NCI-H82 treated with DMSO at 0.1 percent for 48 hours (cell line): ENCODE measurements at regions not wholly inside any gene's neighbourhood (a gene's known extent, or its start where the extent isn't known, plus 50 kb on each side); places are given as distances from the start of the nearest gene placed in this dataset.
"Not testable (repeated sequence)": the region's sequence is repeated elsewhere in the genome, so short reads cannot be mapped to it uniquely, and the experiment has no call there.

Source experiments
- DNase-seq: peaks from one replicate; lab custom pipeline; 2025; ENCODE audit not compliant: unreplicated experiment; lab: John Stamatoyannopoulos, UW

DNA sequence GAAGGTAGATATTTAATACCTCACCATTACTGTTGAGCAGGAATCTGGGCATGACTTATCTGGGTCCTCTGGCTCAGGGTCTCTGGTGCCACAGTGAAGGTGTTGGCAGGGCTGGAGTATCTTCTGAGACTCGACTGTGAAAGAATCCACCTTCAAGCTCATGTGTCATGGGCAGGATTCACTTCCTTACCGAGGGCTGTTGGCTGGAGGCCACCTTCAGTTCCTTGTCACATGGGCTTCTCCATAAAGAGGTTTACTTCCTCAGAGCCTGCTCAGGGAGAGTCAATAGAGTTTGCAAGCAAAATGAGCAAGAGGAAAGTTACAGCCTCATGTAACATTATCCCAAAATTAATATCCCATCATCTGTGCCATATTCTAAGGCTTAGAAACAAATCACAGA is 459.5 kb downstream of the NR2F2 start:
- no peak for DNase-seq

DNA sequence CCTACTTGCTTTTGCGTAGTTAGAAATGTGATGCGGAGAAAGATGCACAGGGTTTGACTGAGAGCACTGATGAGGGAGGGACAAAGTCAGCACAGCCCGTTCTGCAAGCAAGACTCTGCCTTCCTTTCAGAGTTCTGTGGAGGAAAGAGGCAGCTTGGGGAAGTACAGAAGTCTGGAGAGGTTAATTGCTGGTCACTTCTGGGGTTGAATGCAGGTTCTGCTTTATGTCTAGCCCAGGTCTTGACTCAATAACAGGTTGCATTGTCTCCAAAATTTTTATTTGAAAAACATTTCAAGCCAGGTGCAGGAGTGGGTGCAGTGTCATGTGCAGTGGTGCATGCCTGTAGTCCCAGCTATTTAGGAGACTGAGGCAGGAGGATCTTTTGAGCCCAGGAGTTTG is 461.7 kb downstream of the NR2F2 start:
- no peak for DNase-seq

DNA sequence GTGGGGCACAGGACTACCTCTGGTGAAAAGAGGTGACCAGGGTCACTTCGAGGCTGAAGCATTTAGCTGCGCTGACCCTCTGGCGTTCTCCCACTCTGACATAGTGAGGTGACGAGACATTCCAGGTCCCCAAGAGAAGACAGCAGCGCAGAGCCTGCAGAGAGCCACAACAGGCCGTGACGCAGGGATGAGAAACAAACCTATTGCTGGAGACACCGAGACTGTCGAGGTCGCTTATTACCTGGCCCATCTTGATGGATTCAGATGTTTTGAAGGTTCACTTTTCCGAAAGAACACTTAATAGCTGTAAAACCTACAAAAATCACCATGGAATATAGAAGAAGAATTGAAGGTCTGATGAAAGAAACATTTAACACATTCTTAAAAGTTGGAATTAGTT is 466.3 kb downstream of the NR2F2 start:
- DNase-seq = no peak

DNA sequence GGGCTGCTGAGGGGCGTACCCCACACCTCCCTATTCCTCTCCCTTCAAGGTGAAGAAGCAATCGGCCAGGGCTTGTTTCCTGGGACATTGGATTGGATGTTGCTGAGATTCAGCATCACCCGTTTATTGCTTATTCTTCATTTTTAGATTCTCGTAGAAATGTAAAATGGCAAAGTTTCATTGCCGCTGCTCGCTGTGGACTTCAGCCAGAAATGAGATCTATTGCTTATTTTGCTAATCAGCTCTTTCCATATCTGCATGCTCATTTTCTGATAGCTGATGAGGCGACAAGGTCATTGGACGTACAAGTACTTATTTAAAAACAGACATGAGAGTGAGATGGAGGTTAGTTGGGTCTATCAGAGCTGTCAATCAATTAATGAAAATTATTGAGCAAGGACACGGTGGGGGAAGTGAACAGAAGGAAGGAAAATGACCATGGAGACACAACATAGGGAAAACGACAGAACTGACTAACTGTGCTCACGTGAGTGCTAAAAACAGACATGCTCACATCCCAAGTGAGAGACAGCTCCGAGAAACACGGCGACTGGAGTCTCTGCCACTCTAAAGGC is 471.2 kb downstream of the NR2F2 start:
- no peak for DNase-seq

DNA sequence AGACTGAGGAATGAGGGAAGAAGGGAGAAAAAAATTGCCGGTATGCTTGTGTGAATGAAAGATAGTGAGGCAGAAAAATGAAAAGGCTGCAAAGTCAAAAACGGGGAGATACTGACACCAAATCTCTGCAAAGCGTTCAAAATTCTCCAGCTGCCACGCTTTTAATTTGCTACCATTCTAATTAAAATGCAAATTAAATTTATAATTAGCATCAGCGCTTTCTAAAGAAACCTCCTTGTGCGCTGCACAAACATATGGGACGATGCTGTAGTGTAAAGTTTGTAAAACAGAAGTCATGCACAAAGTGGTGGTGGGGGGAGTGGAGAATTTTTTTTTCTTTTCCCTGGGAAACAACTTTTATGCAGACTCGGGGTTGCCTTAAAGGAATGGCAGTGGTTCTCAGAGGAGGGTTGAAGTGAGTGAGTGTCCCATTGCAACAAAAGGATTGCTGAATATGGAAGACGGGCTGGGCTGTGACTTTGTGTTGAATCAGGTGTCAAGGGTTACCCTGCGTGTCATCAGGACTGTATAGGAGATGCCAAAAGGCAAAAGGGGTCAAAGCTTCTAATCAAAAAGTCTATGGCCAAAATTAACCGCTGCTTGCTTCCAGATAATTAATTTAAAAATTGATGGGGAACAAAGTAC is 472.2 kb downstream of the NR2F2 start:
- DNase-seq = no peak

DNA sequence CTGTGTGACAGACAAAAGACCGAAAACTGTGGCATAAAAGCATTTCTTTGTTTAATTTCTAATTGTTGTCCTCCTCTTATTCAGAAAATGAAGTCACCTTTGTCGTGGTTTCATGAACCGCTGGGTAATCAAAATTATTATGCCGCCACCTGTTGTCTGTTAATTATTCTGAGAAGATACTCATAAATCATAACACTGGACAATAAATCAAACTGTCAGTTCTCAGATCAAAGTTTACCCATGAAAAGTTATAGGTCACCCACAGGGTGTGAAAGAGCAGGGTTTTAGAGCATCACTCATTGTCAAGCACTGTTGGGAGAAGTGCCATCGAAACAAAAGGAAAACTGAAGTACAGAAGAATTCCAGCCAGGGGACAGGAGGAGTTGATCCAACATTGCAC is 474.3 kb downstream of the NR2F2 start:
- DNase-seq = no peak

DNA sequence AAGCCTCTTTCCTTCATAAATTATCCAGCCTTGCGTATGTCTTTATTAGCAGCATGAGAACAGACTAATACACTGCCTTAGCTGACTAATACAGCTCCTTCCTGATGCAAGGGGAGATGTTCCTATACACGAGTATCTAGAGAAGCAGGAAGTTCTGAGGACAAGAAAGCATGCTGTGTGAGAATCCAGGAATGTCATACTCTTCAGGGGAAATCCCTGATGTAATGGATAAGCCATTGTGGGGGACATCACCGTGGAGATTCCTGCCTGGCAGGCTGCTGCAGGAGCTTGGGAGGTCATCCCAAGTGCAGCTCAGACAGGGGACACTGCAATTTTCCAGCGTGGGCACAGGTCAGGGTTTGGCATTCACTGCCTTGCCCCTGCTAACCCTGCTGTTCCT is 476.9 kb downstream of the NR2F2 start:
- DNase-seq = no peak

DNA sequence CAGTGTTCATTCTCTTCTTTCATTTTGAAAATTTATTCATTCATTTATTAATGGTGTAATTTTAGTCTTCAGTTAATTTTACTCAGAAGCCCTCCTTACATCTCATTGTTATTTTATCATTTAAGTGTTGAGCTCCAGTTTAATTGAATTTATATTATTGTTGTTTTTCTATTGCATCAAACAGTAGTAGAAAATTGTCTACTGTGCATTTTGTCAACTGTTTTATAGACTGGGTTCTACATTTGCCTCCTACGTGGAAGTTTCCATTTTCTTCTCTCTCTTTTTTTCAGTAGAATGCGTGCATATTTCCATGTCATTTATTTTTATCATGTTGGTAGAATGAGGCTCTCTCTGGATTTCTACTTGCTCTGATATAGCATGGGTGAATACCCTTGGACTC is 487.4 kb downstream of the NR2F2 start:
- no peak for DNase-seq

DNA sequence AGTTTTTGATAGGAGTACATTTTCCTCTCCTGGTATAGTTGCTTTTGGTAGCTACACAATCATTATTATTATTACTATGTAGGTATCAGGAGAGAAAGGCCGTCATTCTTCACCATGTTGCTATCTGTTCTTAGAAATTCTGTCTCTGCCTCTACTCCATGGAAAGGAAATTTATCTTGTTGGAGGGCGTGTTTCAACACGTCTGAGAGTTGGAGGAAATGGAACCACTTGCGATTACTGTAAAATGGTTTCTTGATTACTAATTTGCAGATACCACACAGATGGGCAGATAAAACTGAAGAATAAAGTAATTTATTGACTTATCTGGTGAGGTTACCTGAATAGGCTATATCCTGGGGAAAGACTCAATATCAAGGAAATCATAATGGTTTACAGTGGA is 488.4 kb downstream of the NR2F2 start:
- DNase-seq = no peak

DNA sequence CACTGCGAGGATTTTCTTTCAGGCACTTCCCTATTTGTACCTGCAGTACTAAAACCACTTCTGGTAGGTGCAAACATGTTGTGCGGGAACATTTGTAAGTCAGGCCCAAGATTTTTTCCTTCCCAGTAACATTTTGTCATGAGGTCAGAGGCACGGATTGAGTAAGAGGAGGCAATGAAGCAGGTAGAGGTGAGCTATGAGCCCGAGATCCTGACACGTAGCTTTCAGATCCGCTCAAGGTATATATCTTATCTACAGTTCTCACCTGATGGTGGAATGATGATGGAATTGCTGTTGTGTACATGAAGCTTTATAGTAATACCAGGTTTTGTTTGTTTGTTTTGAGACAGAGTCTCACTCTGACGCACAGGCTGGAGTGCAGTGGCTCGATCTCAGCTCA is 497.5 kb downstream of the NR2F2 start:
- DNase-seq = no peak

DNA sequence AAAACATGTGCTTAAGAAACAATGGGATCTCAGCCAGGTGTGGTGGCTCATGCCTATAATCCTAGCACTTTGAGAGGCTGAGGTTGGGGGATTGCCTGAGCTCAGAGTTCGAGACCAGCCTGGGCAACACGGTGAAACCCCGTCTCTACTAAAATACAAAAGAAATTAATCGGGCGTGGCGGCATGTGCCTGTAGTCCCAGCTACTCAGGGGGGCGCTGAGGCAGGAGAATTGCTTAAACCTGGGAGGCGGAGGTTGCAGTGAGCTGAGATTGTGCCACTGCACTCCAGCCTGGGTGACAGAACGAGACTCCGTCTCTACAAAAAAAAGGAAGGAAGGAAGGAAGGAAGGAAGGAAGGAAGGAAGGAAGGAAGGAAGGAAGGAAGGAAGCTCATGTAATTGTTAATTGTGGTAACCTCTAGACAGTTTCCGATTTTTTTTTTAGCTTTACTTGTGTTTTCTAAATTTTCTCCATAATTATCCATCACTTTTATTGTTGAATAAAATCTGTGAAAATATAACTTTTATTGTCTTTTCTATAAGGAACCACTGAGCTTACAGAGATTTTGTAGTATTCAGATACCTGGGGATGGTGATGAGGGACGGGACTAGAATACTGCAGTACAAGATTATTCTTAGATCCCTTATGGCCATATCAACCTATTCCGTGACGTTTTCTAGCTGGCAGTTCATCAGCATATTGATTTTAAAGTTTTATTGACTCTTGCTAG is 506.9 kb downstream of the NR2F2 start:
- no peak for DNase-seq

DNA sequence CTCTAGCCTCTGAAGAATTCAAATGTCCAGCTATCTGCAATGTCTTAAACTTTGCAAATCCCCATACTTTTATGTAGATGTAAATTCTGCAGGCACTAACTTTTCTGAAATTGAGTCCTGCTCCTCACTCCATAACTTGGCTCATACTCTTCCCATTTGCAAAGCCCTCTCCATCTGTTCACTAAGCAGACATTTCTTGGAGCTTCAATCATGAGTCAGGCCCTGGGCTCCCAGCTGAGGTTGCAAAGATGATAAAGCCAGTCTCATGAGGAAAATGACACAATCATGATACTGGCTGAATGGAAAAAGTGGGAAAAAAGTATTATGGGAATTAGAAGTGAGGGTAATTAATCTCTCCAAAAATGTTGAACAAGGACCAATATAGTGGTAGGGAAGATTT is 507.6 kb downstream of the NR2F2 start:
- DNase-seq = no peak

DNA sequence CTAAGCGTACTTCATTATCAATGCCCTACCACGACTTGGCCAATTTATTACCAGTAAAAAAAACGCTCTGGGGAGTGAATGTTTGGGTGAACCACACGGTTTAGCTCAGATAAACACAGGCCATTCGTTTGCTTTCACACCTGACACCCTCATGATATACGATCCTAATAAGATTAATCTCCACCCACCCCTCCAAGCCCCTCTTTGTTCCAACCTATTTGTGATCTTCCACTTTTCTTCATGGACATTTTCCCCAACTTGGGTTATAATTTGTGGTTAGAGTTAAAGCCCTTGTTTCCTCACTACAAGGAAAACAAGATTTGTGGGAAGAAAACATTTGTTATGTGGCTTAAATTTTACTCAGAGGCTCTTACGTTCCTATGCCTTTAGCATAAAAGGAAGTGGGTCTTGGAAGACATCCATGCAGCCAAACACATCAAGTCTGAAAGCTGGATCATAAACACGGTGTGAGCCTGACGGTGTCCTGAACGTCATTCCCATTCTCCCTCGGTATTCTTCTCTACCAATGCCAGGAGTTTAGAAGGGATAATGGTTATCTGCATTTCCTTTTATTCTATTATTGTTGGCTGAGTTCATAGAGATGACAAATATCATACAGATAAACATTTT is 518.9 kb downstream of the NR2F2 start:
- peak; percentile 27 for DNase-seq

DNA sequence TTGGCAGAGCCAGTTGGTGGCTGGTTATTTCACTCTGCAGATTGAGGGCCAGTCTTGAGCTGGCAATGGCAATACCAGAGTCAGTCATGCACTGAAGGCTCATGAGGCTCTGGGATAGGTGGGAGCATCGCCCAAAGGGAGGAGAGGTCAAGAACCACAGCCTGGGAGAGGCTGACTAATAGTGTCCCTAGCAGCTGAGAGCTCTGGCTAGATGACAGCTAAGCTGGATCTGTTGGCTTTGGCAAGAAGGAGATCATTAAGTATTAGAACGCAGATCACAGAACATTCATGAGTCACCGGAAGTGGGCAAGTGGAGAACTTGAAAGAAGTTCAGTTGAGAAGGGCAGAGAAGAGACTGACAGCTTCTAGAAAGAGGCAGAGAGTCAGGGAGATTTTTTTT is 521.1 kb downstream of the NR2F2 start:
- no peak for DNase-seq

DNA sequence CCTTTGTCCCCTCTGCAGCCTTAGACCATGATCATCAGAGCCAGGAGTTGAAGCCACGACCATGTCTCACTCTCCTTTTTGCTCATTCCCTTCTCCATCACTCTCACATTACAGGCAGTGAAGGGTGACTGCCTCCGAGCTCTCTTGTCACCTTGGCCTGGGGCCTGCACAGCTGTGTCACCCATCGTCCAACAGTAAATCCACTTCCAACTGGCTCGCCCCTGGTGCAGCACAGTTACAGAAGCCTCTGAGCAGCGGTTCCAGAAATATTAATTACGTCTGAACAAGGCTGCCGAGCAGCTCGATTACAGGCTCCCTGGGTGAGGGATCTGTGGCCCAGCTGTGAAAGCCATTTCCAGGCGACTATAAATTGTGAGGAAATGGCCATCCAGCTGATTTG is 528.2 kb downstream of the NR2F2 start:
- DNase-seq = no peak

DNA sequence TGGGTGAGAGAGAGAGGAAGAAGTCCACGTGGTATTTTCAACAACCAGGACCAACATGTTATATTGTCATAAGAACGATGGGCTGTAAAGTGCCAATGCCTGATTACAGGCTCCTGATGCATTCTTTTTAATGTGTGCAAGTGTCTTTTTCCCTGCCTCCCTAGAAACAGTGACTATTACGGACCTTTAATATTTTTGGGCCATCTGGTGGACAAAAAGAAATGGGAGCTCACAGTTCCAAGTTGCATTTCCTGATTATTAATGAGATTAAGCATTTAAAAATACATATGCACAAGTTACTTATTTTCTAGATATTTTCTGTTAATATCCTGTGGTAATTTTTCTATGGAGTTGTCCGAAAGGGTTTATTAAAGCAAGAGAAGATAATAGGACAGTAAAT is 530.2 kb downstream of the NR2F2 start:
- no peak for DNase-seq

DNA sequence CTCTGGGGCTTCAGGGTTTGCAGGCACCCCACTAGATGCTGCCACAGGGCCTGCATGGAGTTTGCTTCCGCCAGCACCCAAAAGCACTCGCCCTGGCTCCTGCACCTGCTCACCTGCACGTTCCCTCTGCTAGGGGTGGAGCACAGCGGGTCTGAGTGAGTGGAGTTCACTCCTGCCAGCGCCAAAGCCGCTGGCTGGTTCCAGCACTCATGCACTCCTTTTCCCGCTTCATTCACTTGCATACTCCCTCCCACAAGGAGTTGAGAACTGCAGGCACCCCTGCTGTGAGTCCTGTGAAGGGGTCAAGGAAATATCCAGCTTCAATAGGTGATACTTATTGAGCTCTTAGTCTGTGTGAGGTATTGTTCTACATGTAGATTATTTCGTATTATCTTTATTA is 537.5 kb downstream of the NR2F2 start:
- DNase-seq = no peak

DNA sequence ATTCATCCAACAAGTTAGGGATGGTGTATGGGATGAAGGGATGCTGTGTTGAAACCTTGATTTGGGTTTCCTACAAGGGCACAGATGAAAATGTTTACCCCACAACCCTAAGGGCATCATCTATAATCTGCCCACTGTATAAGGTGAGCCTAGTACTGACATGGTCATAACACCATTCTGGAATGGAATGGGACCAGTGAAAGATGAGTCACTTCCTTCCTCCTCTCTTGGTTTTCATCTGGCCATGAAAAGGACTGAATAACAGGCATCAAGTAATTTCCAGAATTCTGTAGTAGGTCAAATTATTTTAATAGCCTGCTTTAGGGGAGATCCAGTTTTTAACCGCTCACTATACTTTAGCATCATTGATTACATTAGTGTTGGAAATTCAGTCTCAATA is 538.6 kb downstream of the NR2F2 start:
- no peak for DNase-seq

DNA sequence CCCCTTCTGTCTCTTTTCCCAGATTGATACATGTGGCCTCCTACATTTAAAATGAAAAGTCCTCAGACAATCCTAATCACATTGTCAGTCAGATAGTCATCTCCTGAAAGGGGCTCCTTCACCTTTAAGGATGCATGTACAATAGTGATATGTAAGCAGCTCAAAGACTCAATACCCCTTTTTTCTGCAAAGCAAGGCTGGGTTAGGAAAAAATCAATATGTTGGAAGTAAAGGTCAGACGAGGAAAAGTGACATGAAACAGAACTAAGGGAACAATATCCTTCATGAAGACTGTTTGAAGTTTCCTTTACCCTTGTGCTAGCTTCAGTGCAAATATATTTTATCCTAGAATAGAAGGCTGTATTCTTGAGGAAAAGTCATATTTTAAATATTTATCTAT is 539.3 kb downstream of the NR2F2 start:
- DNase-seq = no peak

DNA sequence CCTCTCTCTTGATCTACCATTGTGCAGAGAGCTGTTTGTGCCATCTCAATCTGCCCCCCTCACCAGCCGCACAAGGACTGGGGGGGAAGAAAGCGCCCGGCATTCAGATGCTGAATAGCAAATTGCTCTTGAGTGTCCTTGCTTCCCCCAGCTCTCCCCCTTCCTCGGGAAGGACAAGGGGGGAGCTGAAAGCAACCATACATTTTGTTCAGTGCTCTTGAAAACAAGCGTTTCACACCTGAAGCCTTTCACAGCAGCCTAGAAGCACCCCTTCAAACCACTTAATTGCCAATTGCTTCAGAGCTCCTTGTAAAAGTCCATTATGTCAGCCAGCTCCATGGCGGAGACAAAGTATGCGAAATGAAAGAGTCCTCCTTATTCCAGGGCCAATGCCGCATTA is 540.1 kb downstream of the NR2F2 start:
- no peak for DNase-seq

DNA sequence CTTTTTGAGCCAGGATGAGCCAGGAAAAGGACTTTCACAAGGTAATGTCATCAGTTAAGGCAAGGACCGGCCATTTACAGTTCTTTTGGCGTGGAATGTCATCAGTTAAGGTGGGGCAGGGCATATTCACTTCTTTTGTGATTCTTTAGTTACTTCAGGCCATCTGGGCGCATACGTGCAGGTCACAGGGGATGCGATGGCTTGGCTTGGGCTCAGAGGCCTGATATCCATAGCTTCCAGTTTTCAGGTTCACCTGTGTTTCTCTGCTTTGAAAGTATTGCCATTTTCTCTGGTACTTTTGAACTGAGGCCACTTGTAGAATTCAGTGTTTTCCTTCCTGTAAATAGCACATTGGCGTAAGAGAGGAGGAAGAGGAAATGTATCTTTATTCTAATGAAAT is 546.9 kb downstream of the NR2F2 start:
- not testable (repeated sequence) for DNase-seq

DNA sequence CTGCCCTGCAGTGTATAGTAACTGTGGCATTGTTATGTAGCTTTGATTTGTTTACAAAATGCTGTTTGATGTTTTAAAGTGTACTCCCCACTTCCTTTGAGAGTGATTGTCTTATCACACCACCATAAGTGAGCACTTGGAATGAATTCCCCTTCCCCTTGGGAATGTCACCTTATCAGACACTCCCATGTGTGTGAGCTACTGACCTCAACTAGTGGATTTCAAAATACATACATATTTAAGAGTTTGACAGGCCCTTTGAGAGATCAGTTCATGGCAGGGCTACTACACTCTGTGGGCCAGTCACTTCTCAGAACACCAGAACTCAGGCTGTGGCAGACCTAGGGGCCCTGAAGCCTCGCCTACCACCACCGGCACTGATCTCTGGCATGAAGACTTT is 547.6 kb downstream of the NR2F2 start:
- no peak for DNase-seq
